ENCODE measurements at regions not wholly inside any gene's neighbourhood (a gene's known extent, or its start where the extent isn't known, plus 50 kb on each side); places are given as distances from the start of the nearest gene placed in this dataset.

DNA sequence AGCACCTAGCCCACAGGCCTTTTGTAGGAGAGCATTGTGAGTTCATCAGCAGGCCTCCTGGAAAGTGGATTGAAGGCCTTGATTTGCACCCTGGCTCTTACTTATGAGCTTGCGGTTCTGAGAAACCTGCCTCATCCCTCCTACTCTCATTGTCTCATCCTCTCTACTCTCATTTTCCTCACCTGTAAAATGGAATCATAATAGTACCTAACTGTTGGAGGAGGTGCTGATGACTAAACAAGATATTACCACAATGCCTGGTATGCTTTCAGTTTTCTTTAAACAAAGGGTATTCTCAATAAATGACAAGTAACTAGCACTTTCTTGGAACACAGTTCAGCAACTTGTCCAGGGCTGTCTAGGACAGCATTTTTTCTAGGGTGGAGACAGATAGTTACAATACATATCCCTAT is 243.1 kb upstream of the MAF start:
- H3K4me2 ChIP-seq (replicated peaks; ENCODE audit: low read depth, low read length, poor library complexity, severe bottlenecking): no peak overlapping the region
- H3K27ac ChIP-seq (ENCODE audit: low read length in 2 of 2): no peak overlapping the region
- H3K27me3 ChIP-seq (replicated peaks in 1 of 4; ENCODE audit: control extremely low read depth in 1 of 4, control insufficient read depth in 3 of 4, insufficient read depth in 4 of 4, low read length in 3 of 4): no peaks in the 10 kb centered on the region
- no peak overlapping the region for H3K4me3 Mint-ChIP-seq
- WGBS (ENCODE audit: insufficient coverage): 83% methylated on average over 1 of the region's 1 CpG
- H3K9ac ChIP-seq (ENCODE audit: low read length): no peak overlapping the region
- H3K9me3 ChIP-seq (ENCODE audit: control extremely low read depth in 1 of 3, control insufficient read depth in 2 of 3, insufficient read depth in 1 of 3, low read length in 2 of 3): peaks cover 0 to 1% (median 0%) of the 10 kb centered on the region in 3 donors
- no peaks in the 10 kb centered on the region for H3K79me2 ChIP-seq (ENCODE audit: control insufficient read depth, insufficient read depth, low read length)
- no peaks in the 10 kb centered on the region for H4K20me1 ChIP-seq (ENCODE audit: control insufficient read depth, insufficient read depth, low read length, poor library complexity, severe bottlenecking)
- intact Hi-C loops (cut with micrococcal nuclease): no loop called here
- H2AFZ ChIP-seq (ENCODE audit: insufficient read depth, low read depth, low read length, poor library complexity, severe bottlenecking): no peak overlapping the region
- ChIA-PET CTCF (no interaction called here), POLR2A (no interaction called here)
- H3K4me1 Mint-ChIP-seq: peaks cover 2% of the 10 kb centered on the region
- no peak overlapping the region for H3K27ac Mint-ChIP-seq
- no peaks in the 10 kb centered on the region for H3K4me1 ChIP-seq (ENCODE audit: control insufficient read depth in 2 of 2, insufficient read depth in 2 of 2, low read length in 2 of 2)
- no peak for DNase-seq
- TF ChIP-seq, protein P1, sequence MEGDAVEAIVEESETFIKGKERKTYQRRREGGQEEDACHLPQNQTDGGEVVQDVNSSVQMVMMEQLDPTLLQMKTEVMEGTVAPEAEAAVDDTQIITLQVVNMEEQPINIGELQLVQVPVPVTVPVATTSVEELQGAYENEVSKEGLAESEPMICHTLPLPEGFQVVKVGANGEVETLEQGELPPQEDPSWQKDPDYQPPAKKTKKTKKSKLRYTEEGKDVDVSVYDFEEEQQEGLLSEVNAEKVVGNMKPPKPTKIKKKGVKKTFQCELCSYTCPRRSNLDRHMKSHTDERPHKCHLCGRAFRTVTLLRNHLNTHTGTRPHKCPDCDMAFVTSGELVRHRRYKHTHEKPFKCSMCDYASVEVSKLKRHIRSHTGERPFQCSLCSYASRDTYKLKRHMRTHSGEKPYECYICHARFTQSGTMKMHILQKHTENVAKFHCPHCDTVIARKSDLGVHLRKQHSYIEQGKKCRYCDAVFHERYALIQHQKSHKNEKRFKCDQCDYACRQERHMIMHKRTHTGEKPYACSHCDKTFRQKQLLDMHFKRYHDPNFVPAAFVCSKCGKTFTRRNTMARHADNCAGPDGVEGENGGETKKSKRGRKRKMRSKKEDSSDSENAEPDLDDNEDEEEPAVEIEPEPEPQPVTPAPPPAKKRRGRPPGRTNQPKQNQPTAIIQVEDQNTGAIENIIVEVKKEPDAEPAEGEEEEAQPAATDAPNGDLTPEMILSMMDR (IDR thresholded peaks at IDR 0.05): no peak
- TF ChIP-seq EZH2 (IDR thresholded peaks at IDR 0.05; ENCODE audit: borderline replicate concordance, insufficient read depth, low read depth, low read length, poor library complexity, severe bottlenecking): no peak
- ATAC-seq (ENCODE audit: low read depth): no peak
- no peaks in the 10 kb centered on the region for H3K27me3 Mint-ChIP-seq
- no peaks in the 10 kb centered on the region for H3K9me3 Mint-ChIP-seq (ENCODE audit: insufficient read depth)
- no peaks in the 10 kb centered on the region for H3K36me3 ChIP-seq (replicated peaks in 1 of 2; ENCODE audit: control extremely low read depth in 1 of 2, control insufficient read depth in 1 of 2, extremely low read depth in 1 of 2, insufficient read depth in 2 of 2, low read length in 1 of 2)
- H3K4me3 ChIP-seq (ENCODE audit: control extremely low read depth in 1 of 5, extremely low read depth in 1 of 5, insufficient read depth in 1 of 5, low read depth in 2 of 5, low read length in 4 of 5): no peak overlapping the region

DNA sequence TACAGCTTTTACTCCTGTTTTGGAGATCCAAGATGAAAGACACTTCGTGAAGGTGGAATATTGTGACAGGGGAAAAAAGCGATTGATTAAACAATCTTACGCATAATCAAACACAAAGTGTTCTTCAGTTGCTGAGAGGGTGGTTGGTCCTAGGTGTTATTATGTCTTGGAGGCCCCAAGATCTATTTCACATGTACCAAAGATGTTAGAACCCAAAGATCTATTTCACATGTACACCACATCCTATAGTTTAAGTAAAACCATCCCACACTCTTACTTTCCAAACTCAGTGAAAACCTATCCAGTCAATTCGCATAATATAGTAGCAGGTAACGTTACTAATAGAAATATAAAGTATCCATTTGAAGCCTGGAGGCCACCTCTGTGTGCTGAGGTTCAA is 242.6 kb upstream of the MAF start:
- H3K9me3 ChIP-seq (ENCODE audit: control extremely low read depth in 1 of 3, control insufficient read depth in 2 of 3, insufficient read depth in 1 of 3, low read length in 2 of 3): peaks cover 0 to 1% (median 0%) of the 10 kb centered on the region in 3 donors
- POLR2A ChIA-PET: no interaction called here
- intact Hi-C loops (cut with micrococcal nuclease): no loop called here

More for the DNA sequence above, 242.6 kb upstream of the MAF start:
- no peaks in the 10 kb centered on the region for H3K27me3 ChIP-seq (replicated peaks in 1 of 4; ENCODE audit: control extremely low read depth in 1 of 4, control insufficient read depth in 3 of 4, insufficient read depth in 4 of 4, low read length in 3 of 4)
- no peak overlapping the region for H3K4me3 ChIP-seq (ENCODE audit: control extremely low read depth in 1 of 5, extremely low read depth in 1 of 5, insufficient read depth in 1 of 5, low read depth in 2 of 5, low read length in 4 of 5)
- no peaks in the 10 kb centered on the region for H3K4me1 ChIP-seq (ENCODE audit: control insufficient read depth in 2 of 2, insufficient read depth in 2 of 2, low read length in 2 of 2)
- Mint-ChIP-seq H3K4me1 (peaks cover 2% of the 10 kb centered on the region), H3K27ac (no peak overlapping the region), H3K9me3 (ENCODE audit: insufficient read depth) (no peaks in the 10 kb centered on the region), H3K4me3 (no peak overlapping the region), H3K27me3 (no peaks in the 10 kb centered on the region)
- no peaks in the 10 kb centered on the region for H3K36me3 ChIP-seq (replicated peaks in 1 of 2; ENCODE audit: control extremely low read depth in 1 of 2, control insufficient read depth in 1 of 2, extremely low read depth in 1 of 2, insufficient read depth in 2 of 2, low read length in 1 of 2)
- no peak overlapping the region for H2AFZ ChIP-seq (ENCODE audit: insufficient read depth, low read depth, low read length, poor library complexity, severe bottlenecking)
- no peak for ATAC-seq (ENCODE audit: low read depth)
- DNase-seq: no peak
- no peaks in the 10 kb centered on the region for H4K20me1 ChIP-seq (ENCODE audit: control insufficient read depth, insufficient read depth, low read length, poor library complexity, severe bottlenecking)
- H3K79me2 ChIP-seq (ENCODE audit: control insufficient read depth, insufficient read depth, low read length): no peaks in the 10 kb centered on the region
- no peak overlapping the region for H3K27ac ChIP-seq (ENCODE audit: low read length in 2 of 2)
- H3K4me2 ChIP-seq (replicated peaks; ENCODE audit: low read depth, low read length, poor library complexity, severe bottlenecking): no peak overlapping the region
- CTCF ChIA-PET: no interaction called here
- no peak overlapping the region for H3K9ac ChIP-seq (ENCODE audit: low read length)
- no peak for TF ChIP-seq EZH2 (IDR thresholded peaks at IDR 0.05; ENCODE audit: borderline replicate concordance, insufficient read depth, low read depth, low read length, poor library complexity, severe bottlenecking)
- TF ChIP-seq, protein P1 (IDR thresholded peaks at IDR 0.05): no peak
- no CpG with 5 or more reads among the region's 5 CpGs for WGBS (ENCODE audit: insufficient coverage)
